ENCODE measurements at regions not wholly inside any gene's neighbourhood (a gene's known extent, or its start where the extent isn't known, plus 50 kb on each side); places are given as distances from the start of the nearest gene placed in this dataset.

DNA sequence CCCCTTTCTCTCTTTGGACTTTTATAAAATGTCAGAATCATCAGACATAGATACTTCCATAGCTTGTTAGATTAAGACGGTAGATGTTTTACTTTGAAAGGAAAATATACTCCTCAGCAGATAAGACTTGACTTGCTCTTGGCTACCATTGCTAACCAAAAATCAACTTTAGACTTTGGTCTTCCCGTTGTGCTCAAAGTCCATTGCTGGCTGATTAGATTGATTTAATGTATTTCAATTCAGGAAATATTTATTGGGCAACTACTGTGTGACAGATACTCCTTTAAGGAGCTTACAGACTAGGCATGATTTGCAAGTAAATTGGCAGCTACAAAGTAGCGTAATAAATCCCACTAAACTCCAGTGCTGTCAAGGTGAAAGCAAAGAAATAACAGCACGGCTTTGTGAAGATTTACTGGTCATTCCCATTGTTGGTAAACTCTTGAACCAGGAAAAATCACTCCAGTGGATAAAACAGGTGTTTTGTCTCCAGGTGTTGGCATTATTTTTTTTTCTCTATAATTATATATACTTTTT is 95.7 kb upstream of the ARMC3 start:
- TF ChIP-seq, protein P1, sequence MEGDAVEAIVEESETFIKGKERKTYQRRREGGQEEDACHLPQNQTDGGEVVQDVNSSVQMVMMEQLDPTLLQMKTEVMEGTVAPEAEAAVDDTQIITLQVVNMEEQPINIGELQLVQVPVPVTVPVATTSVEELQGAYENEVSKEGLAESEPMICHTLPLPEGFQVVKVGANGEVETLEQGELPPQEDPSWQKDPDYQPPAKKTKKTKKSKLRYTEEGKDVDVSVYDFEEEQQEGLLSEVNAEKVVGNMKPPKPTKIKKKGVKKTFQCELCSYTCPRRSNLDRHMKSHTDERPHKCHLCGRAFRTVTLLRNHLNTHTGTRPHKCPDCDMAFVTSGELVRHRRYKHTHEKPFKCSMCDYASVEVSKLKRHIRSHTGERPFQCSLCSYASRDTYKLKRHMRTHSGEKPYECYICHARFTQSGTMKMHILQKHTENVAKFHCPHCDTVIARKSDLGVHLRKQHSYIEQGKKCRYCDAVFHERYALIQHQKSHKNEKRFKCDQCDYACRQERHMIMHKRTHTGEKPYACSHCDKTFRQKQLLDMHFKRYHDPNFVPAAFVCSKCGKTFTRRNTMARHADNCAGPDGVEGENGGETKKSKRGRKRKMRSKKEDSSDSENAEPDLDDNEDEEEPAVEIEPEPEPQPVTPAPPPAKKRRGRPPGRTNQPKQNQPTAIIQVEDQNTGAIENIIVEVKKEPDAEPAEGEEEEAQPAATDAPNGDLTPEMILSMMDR (IDR thresholded peaks at IDR 0.05; ENCODE audit: low read depth, low read length, missing input control), result no peak
- TF ChIP-seq, protein P2, sequence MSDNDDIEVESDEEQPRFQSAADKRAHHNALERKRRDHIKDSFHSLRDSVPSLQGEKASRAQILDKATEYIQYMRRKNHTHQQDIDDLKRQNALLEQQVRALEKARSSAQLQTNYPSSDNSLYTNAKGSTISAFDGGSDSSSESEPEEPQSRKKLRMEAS (IDR thresholded peaks at IDR 0.05), result no peak
- TF ChIP-seq SP1 (IDR thresholded peaks at IDR 0.05), result no peak
- no peak for TF ChIP-seq RXRA (IDR thresholded peaks at IDR 0.05)
- no peak for TF ChIP-seq RAD21 (IDR thresholded peaks at IDR 0.05)
- no peak for TF ChIP-seq TAF1 (conservative IDR thresholded peaks at IDR 0.05)
